MM.1S (cell line): ENCODE measurements at regions not wholly inside any gene's neighbourhood (a gene's known extent, or its start where the extent isn't known, plus 50 kb on each side); places are given as distances from the start of the nearest gene placed in this dataset.

Source experiments
- DNase-seq: peaks from one replicate; pipeline ENCODE4 v3.0.0-alpha.2; 2015
- H2AFZ ChIP-seq: fragments of 300-600 bp; sonication (generic); 2 replicates; pipeline ENCODE4 v1.6.0; 2016; ENCODE audit warnings: antibody characterized with exemption, low read length
- H3F3A ChIP-seq: fragments of 300-600 bp; sonication (generic); 2 replicates; pipeline ENCODE4 v1.6.1; 2016; ENCODE audit warnings: mild to moderate bottlenecking, antibody characterized with exemption, low read length, moderate library complexity, mixed read lengths; ENCODE audit not compliant: insufficient read depth
- H3K27ac ChIP-seq: fragments of 300-600 bp; sonication (generic); 2 replicates; pipeline ENCODE4 v1.5.1; 2016; ENCODE audit warnings: mild to moderate bottlenecking, low read length
- H3K27me3 ChIP-seq: fragments of 300-600 bp; sonication (generic); replicated peaks from 2 replicates; pipeline ENCODE4 v1.6.0; 2016; ENCODE audit warnings: low read length; ENCODE audit not compliant: insufficient read depth
- H3K36me3 ChIP-seq: fragments of 300-600 bp; sonication (generic); replicated peaks from 2 replicates; pipeline ENCODE4 v1.6.1; 2016; ENCODE audit warnings: mild to moderate bottlenecking, low read length, mixed read lengths; ENCODE audit not compliant: insufficient read depth
- H3K4me1 ChIP-seq: fragments of 300-600 bp; sonication (generic); 2 replicates; pipeline ENCODE4 v1.6.1; 2016; ENCODE audit warnings: low read length, mixed read lengths
- H3K4me2 ChIP-seq: fragments of 300-600 bp; sonication (generic); 2 replicates; pipeline ENCODE4 v1.6.0; 2016; ENCODE audit warnings: low read depth, low read length
- H3K4me3 ChIP-seq: fragments of 300-600 bp; sonication (generic); 2 replicates; pipeline ENCODE4 v1.5.1; 2016; ENCODE audit warnings: low read length, mixed read lengths
- H3K79me2 ChIP-seq: fragments of 300-600 bp; sonication (generic); 2 replicates; pipeline ENCODE4 v1.6.1; 2016; ENCODE audit warnings: mixed run types, low read length, mixed read lengths
- H3K9ac ChIP-seq: fragments of 300-600 bp; sonication (generic); 2 replicates; pipeline ENCODE4 v1.6.1; 2016; ENCODE audit warnings: low read length, mixed read lengths
- H3K9me2 ChIP-seq: fragments of 300-600 bp; sonication (generic); replicated peaks from 2 replicates; pipeline ENCODE4 v1.6.1; 2016; ENCODE audit warnings: mild to moderate bottlenecking, low read length, mixed read lengths; ENCODE audit not compliant: insufficient read depth
- H3K9me3 ChIP-seq: fragments of 300-600 bp; sonication (generic); replicated peaks from 2 replicates; pipeline ENCODE4 v1.6.1; 2016; ENCODE audit warnings: mild to moderate bottlenecking, low read length, mixed read lengths; ENCODE audit not compliant: insufficient read depth
- H4K20me1 ChIP-seq: fragments of 300-600 bp; sonication (generic); 2 replicates; pipeline ENCODE4 v1.6.1; 2016; ENCODE audit warnings: mild to moderate bottlenecking, low read length, moderate library complexity, mixed read lengths; ENCODE audit not compliant: insufficient read depth
- CTCF ChIP-seq: fragments of 300-600 bp; sonication (generic); IDR thresholded peaks from 2 replicates; pipeline ENCODE4 v1.5.1; 2016; ENCODE audit warnings: antibody characterized with exemption, low read length, mixed read lengths
- EZH2 ChIP-seq: fragments of 300-600 bp; sonication (generic); optimal IDR thresholded peaks from 2 replicates; pipeline ENCODE3; 2017; ENCODE audit warnings: low read depth, mild to moderate bottlenecking, antibody characterized with exemption, low read length, mixed read lengths
- EZH2phosphoT487 ChIP-seq: fragments of 300-600 bp; sonication (generic); IDR thresholded peaks from 2 replicates; pipeline ENCODE4 v1.6.1; 2018; ENCODE audit warnings: antibody characterized with exemption, low read length

GRCh38 chr7:127530148-127530547 is 55.2 kb downstream of the GCC1 start:
- Histone ChIP-seq H3K4me2 (no peak overlapping the region), H3K9me3 (no peaks in the 10 kb centered on the region), H3K4me1 (no peaks in the 10 kb centered on the region), H3F3A (no peaks in the 10 kb centered on the region), H3K27me3 (no peaks in the 10 kb centered on the region), H3K9ac (no peak overlapping the region), H2AFZ (no peak overlapping the region), H3K27ac (no peak overlapping the region), H3K9me2 (no peaks in the 10 kb centered on the region), H4K20me1 (no peaks in the 10 kb centered on the region), H3K36me3 (no peaks in the 10 kb centered on the region), H3K4me3 (no peak overlapping the region), H3K79me2 (no peaks in the 10 kb centered on the region)
- no peak for TF ChIP-seq CTCF
- DNase-seq: no peak

GRCh38 chr7:127527561-127527960 is 57.8 kb downstream of the GCC1 start:
- H3K36me3 ChIP-seq: no peaks in the 10 kb centered on the region
- H3K79me2 ChIP-seq: no peaks in the 10 kb centered on the region
- H3K9me3 ChIP-seq: no peaks in the 10 kb centered on the region
- no peak overlapping the region for H3K9ac ChIP-seq
- H3K4me2 ChIP-seq: no peak overlapping the region
- H3K27ac ChIP-seq: no peak overlapping the region
- no peaks in the 10 kb centered on the region for H4K20me1 ChIP-seq
- H3K4me3 ChIP-seq: no peak overlapping the region
- H3F3A ChIP-seq: no peaks in the 10 kb centered on the region
- no peak for DNase-seq
- H3K9me2 ChIP-seq: no peaks in the 10 kb centered on the region
- H2AFZ ChIP-seq: no peak overlapping the region
- TF ChIP-seq EZH2 (no peak), CTCF (no peak), EZH2phosphoT487 (no peak)
- H3K27me3 ChIP-seq: no peaks in the 10 kb centered on the region
- no peaks in the 10 kb centered on the region for H3K4me1 ChIP-seq

GRCh38 chr7:127525866-127526480 is 59.4 kb downstream of the GCC1 start:
- no peaks in the 10 kb centered on the region for H3K9me3 ChIP-seq
- H3K9me2 ChIP-seq: no peaks in the 10 kb centered on the region
- H3K9ac ChIP-seq: no peak overlapping the region
- TF ChIP-seq EZH2phosphoT487 (no peak), EZH2 (no peak), CTCF (no peak)
- no peaks in the 10 kb centered on the region for H3K79me2 ChIP-seq
- H3K4me3 ChIP-seq: no peak overlapping the region
- H4K20me1 ChIP-seq: no peaks in the 10 kb centered on the region
- no peaks in the 10 kb centered on the region for H3F3A ChIP-seq
- no peaks in the 10 kb centered on the region for H3K36me3 ChIP-seq
- H3K4me1 ChIP-seq: no peaks in the 10 kb centered on the region
- H3K27me3 ChIP-seq: no peaks in the 10 kb centered on the region
- no peak overlapping the region for H2AFZ ChIP-seq
- H3K4me2 ChIP-seq: no peak overlapping the region
- no peak for DNase-seq
- no peak overlapping the region for H3K27ac ChIP-seq
